ENCODE measurements at regions not wholly inside any gene's neighbourhood (a gene's known extent, or its start where the extent isn't known, plus 50 kb on each side); places are given as distances from the start of the nearest gene placed in this dataset.

DNA sequence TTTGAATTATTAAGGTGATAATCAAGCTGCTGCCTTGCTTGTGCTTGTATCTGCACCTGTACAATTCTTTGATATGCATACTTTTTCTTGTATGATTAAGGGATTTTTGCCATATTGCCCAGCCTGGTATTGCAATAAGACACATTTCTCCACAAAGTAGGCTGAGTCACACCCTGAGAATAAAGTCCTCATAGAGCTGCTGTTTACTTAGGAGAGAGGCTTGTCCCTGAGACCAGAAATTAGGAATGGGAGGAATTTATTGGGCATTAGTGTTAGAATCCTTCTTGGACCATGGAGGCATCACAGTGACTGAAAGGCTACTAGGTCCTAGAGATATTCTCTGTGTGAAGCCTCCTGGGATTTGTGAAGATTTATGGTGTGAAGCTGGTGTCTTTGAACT, 506.8 kb upstream of the FBXO33 start:
- DNase-seq (ENCODE audit: low read depth in 1 of 2, low spot score in 1 of 2), result no peak

DNA sequence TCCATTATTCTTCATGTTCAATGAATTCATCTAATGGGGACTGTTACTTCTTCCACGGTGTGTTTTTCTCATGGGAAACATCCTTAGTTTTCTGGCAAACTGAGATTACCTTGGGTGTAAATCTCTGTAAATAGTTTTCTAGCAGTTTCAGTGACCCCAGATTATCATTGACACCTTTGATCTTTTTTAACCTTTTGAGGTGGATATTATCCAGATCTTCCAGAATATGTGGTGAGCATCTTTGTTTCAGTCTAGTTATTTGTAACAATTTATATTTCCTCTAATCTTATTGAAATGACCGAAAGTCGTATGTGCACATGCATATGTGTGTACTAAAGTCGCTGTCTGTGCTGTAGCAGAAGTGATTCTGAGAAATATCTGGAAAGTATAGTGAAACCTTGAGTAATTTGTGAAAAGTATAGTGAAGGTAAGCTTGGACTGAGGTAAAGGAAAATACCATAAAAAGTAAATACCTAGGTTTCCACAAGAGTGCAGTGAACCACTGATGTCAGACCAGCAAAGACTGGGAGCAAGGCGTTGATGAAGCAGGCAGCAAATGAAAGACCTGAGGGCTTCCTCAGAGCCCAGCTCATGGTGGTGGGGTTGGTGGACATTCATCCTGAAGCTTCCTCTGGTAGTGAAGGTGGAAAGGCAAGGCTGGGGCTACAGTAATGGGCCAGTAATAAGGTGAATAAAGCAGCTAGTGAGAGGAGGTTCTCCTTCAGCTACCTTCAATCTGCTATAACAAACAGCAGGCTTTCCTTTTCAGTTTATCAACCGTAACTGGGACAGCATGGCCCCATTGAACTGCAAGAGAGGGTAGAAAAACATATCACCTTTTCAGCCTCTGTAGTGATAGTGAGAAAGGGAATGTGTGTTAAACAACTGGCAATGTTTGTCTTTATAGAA, 480.2 kb upstream of the FBXO33 start:
- DNase-seq (ENCODE audit: low read depth in 1 of 2, low spot score in 1 of 2), result no peak

DNA sequence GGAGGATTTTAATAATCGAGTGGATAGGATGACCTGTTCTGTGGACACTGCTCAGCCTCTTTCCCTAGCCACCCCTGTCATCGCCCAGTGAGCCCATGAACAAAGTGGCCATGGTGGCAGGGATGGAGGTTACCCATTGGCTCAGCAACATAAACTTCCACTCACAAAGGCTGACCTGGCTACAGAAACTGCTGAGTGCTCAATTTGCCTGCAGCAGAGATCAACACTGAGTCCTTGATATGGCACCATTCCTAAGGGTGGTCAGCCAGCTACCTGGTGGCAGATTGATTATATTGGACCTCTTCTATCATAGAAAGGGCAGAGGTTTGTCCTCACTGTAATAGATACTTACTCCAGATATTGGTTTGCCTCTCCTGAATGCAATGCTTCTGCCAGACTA, 465.4 kb upstream of the FBXO33 start:
- no peak for DNase-seq (ENCODE audit: low read depth in 1 of 2, low spot score in 1 of 2)

DNA sequence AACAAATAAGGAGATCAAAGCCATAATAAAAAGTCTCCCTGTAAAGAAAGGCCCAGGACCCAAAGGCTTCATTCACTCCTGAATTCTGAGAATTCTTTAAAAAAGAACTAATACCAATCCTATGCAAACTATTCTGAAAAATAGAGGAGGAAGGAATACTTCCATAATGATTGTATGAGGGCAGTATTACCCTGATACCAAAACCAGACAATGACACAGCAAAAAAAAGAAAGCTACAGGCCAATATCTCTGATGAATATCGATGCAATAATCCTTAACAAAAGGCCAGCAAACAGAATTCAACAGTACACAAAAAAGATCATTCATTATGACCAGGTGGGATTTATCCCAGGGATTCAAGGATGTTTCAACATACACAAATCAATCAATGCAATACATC, 457.8 kb upstream of the FBXO33 start:
- DNase-seq (ENCODE audit: low read depth in 1 of 2, low spot score in 1 of 2), result no peak

DNA sequence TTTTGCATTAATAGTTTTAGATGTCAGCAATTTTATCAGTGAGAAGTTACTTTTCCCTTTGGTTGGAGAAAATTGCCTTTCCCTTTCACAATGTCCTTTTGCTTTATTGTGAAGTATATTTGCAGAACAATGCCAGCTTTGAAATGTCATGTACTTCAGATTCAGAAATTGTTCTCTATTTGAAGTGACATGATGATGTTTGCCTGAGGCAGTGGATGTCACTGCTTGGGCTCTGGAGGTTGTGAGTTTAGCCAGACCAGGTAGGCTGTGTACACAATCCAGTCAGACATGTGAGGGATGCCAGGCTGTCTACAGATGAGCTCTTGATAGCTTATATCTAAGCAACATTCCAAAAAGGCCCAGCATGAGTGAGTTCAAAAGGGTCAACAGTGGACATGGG, 451.9 kb upstream of the FBXO33 start:
- no peak for DNase-seq (ENCODE audit: low read depth in 1 of 2, low spot score in 1 of 2)

DNA sequence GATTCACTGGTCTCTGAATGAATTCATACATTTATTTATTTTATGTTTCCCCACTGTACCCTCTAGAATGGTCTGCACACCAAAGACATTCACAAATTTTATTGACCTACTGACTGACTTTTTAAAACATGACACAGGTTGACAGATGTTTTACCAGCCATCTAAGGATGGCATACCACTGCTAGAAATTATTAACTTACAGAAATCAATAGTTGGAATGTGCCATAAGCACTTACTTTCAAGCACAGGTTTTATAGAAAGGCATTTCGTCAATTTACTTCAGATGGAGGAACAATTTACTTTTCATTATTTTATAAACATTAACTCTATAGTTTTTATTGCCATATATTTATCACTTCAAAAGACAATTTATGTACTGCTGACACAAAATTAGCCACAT, 448.7 kb upstream of the FBXO33 start:
- no peak for DNase-seq (ENCODE audit: low read depth in 1 of 2, low spot score in 1 of 2)

DNA sequence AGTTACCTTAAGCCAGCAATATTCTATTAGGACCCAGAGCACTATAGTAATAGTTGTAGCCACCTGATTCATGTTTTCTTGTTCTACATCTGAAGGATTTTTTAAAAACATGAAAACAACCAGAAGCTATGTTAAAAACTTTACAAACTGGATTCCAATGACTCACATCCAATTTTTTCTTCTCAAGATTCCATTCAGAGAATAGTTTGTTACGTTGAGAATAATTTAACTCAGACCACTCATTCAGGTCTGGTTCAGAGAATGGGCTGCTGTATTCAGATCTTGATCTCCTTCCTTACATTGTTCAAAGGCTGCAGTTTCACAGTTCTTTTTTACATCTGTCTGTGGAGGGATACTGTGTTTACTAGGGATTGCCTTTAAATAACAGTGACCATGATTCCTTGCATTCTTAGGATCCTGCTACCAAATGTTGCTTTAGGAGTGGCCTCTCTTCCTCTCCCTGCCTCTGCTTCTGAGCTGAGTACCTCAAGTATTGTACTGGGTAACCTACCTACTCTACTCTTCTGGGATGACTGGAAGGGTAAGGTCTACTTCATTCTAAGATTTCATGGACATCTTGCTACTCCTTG, 448.0 kb upstream of the FBXO33 start:
- DNase-seq (ENCODE audit: low read depth in 1 of 2, low spot score in 1 of 2), result no peak

DNA sequence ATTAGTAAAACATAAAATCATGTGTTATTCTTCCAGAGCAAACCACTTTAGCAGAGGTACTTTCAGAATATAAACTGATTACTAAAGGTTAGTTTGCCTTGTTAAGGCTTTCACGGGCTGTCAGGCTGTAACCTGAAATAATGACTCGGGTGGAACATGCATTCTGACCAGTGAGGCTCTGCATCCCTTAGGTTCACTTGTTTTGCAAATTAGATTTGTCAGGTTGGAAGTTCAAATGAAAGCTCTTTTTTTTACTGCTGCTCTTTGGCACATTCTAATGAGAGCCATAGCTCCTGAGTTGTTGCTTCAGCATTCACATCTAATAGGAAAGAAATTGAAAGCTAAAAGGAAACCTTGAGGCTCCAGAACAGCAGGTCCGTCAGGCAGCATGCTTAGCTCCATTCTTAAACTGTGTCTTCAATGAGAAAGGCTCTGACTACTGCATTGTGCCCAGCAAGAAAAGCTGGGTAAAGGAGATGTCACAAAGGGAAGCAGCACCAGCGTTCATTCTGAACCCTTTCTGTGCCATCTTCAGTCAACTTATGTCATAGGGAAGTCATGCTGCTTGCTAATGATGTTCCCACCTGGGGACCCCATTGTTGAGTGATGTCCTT, 445.5 kb upstream of the FBXO33 start:
- DNase-seq (ENCODE audit: low read depth in 1 of 2, low spot score in 1 of 2), result no peak

DNA sequence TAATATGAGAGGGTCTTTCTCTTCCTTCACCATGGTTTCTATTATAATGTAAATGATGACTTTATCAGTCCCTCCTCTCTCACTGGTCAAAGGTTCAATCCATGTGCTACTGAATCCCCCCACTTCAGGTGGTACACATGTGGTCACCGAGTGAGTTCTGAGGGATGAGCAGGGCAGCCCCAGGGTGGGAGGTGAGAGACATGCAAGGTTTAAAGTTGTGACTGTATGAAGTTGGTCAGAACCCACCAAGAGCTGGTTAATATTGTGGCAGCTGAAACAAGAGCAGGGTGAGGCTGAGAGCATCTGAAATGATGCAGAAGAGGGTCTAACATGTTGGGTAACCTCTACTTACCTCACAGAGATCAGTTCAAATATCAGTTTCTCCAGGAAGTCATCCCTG, 444.7 kb upstream of the FBXO33 start:
- DNase-seq (ENCODE audit: low read depth in 1 of 2, low spot score in 1 of 2), result no peak

DNA sequence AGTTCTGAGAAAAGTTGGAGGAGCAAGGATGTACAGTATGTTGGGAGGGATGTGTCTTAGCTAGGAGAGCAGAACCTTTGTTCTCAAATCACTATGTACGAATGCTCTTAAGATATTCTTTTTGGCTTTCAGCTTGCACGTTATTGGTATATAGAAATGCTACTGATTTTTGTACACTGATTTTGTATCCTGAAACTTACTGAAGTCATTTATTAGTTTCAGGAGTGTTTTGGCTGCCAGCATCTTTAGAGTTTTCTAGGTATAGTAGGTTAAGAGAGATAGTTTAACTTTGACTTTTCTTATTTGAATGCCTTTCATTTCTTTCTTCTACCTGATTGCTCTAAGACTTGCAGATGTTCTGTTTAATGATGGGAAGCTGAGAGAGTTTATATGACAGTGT, 442.8 kb upstream of the FBXO33 start:
- DNase-seq (ENCODE audit: low read depth in 1 of 2, low spot score in 1 of 2), result no peak

DNA sequence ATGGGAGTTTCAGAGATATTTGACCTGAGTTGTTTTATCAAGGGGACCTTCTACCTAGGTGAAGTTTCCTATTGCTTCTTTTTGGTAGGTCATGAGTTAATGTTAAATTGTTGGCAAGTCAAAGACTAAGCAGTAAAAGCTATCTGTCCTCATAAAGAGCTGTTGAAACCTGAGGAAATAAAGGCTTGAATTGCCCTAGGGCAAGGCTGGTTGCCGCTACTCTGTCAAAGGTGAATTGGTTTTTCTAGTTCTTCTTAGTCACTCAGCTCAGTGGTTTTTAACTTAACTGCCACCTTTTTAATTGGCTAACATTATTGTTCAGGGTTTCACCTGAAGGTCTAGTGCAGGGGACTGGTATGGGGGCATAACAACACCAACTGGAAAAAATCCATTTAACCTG, 441.6 kb upstream of the FBXO33 start:
- DNase-seq (ENCODE audit: low read depth in 1 of 2, low spot score in 1 of 2), result no peak

DNA sequence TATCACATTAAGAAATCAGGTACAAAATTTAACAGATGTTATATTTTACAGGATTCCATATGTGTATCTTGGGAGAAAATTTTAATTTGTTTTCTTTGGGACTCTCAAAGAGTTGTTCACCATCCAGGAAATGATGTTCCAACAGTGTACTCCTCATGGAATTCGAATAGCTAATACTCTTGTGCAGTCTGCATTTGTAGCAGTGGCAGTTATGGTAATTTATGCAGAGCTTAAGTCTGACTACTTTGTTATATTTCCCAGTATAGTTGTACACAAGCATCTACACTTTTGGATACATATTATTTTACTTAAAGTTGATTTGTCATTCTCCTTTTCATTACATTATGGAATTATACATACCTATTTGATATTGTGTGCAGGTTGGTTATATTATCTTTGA, 436.7 kb upstream of the FBXO33 start:
- DNase-seq (ENCODE audit: low read depth in 1 of 2, low spot score in 1 of 2), result no peak

DNA sequence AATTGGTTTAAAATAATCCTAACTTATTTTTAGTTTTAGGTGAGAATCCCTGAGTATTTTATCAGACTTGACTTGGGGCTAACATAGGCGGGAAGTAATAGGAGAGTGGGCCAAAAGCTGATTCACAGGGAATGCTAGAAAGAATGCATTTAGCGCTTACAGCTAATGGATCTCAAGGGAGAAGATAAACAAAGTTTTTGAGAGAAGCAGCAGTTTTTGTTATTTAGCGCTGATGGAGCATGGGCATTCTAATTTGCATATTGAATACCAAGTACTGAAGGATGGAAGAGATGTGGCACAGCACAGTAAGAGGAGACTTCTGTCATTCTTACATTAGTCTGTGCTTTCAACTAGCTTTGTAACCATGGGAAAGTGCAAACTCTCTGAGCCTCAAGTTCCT, 436.0 kb upstream of the FBXO33 start:
- DNase-seq (ENCODE audit: low read depth in 1 of 2, low spot score in 1 of 2), result no peak

DNA sequence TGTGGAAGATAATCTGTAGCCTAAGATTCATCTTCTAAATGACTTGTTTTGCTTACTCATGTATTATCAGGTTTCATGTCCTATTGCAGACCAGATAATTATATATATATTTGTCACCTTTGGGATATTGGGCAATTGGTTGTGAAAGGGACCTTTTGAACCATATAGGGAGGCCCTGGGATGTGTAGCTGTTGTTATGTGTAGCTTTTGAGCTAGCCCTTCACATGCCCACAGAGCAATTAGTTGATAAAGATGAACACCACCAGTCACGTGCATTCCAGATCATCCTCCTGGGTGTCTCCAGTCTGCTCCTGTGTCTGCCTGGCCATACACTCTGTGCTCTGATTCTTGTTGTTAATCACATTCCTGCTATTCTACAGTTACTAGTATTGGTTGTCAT, 431.2 kb upstream of the FBXO33 start:
- DNase-seq (ENCODE audit: low read depth in 1 of 2, low spot score in 1 of 2), result no peak

DNA sequence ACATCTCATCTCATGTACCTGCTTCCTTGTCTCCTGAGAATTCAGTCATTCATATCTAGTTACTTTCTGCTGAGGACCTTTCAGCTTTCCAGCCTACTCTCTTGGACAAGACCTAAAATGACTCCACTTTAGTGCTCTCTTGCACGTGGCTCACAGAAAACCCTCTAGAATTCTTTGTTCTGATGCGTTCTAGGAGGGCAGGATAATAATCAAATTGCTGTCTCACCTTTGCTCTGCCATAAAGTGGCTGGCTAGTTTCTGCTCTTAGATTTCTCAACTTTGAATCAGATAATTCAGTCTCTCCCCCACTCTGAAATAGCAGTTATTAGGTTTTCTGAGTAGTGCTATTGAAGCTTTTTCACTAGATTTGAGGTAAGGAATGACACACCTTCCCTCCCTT, 429.5 kb upstream of the FBXO33 start:
- no peak for DNase-seq (ENCODE audit: low read depth in 1 of 2, low spot score in 1 of 2)

DNA sequence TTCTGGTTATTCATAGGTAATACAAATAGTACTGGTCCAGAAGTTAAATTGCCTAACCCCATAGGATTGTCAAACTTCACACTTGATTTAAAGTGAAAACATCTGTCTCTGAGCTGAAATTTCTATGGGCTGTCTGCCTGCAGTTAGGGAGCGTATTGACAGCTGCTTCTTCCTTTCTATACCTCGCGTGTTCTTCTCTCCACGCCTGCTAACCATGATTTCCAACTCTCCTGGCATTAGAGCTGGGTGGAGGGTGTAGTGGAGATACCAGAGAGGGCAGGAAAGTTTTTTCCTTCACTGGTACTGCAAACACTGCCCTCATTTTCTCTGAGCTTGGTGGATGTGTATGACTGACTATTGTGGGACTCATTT, 429.0 kb upstream of the FBXO33 start:
- no peak for DNase-seq (ENCODE audit: low read depth in 1 of 2, low spot score in 1 of 2)

DNA sequence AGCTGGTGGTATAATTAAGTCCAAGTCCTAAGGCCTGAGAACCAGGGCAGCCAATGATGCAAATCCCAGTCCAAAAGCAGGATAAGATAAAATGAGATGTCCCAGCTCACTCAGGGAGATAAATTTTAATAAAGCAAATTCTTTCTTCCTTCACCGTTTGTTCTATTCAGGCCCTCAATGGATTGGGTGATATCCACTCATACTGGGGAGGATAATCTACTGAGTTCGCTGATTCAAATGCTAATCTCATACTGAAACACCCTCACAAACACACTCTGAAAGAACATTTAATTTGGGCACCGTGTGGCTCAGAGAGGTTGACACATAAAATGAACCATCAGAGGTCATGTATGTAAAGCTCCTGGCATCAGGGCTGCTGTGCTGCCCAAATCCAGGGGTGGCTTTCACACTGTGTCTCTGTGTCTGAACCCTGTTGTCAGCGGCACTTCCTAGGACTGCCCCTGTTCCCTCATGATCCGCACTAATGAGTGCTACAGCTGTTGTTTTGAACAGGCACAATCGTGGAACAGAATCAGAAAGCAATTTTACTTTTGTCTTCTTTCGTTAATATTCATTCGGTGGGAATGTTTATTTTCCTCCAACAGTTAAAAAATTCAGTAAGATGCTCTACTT, 428.5 kb upstream of the FBXO33 start:
- no peak for DNase-seq (ENCODE audit: low read depth in 1 of 2, low spot score in 1 of 2)

DNA sequence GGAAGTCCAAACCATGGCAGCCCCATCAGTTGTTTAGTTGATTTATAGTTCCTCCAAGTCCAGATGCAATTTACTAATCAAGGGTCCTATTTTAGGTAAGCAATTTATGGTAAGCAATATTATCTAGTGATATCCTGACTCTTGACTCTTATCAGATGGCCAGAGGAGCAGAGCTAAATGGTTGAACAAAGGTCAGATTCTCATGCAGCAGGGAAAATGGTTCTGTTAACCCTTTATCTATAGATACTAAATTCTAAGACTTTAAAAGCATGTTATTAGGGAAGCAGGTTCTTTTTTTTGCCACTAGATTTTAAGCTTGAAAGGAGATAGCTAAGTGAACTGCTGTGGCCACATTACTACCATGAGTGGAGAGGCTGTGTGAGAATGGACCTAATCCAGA, 427.1 kb upstream of the FBXO33 start:
- DNase-seq (ENCODE audit: low read depth in 1 of 2, low spot score in 1 of 2), result no peak

DNA sequence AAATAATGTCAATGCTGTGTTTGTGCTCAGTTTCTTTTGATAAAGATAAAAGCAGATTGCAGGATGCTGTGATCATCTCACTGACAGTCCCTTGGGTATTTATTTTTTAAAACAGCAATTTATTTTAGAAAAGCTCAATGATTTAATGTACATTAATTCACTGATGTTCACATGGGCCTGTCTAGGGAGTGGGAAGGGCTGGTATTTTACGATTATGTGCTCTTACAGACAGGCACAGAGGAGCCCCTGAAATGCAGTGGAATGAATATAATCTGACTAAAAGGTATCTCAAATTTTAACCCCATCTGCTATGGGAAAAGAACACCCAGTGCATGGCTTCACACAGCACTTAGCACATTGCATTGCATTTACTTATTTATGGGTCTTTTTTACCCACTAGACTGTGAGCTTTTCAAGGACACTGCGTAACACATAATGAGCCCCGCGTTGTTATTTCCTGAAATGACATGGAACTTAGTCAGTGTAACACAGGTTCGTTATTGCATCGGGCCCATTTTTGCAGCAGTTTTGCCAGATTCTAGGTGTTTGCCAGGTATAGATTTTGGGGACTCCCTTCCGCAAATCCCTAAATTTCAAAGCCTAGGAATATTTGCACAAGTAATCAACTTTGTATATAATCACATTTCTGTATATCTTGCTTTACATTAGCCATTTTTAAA, 425.3 kb upstream of the FBXO33 start:
- DNase-seq (ENCODE audit: low read depth in 1 of 2, low spot score in 1 of 2), result no peak

DNA sequence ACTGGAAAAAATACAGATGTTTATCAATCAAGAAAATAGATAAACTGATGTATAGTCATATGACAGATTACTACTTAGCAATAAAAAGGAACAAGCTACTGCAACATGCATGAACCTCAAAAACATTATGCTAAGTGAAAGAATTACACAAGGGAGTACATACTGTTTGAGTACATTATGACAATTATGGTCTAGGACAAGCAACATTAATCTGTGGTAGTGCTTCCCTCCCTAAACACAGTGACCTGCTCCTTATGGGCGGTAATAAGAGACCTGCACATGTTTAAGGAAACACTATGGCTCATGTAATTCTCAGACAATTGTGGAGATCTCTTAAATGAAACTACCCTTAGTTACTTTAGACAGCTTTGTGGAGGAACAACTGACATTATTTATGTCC, 421.2 kb upstream of the FBXO33 start:
- no peak for DNase-seq (ENCODE audit: low read depth in 1 of 2, low spot score in 1 of 2)

DNA sequence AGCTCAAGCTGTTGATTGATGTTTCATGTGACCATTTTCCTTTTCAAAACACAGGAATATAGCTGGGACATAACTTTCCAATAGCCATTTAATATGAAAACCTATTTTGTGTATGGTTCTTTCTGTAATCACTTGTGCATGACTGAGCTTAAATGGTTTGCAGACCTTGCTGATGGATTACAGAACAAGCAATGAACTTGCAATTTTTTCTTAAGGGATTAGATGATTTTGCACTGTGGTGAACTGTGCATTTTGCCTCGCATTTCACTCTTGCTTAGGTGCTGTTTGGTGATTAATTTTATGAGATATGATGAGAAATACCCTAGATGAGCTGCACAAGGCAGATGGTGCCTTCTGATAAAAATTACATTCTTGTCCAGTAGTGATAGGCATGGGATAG, 419.0 kb upstream of the FBXO33 start:
- no peak for DNase-seq (ENCODE audit: low read depth in 1 of 2, low spot score in 1 of 2)

DNA sequence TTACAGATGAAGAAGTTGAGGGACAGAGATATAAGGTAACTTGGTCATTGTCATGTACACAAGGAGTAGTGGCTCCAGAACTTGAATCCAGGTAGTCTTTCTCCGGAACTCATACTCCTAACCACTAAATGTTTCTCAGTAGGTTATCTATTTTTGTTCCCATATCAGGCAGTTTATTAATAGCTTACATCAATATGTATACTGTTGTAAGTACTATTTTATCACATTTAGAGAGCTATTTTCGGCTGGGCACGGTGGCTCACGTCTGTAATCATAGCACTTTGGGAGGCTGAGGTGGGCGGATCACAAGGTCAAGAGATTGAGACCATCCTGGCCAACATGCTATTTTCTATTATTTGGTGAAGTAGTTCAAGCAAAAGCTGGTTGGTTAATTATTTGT, 415.6 kb upstream of the FBXO33 start:
- DNase-seq (ENCODE audit: low read depth in 1 of 2, low spot score in 1 of 2), result no peak

Measured in activated CD4-positive, alpha-beta T cell treated with anti-CD3 and anti-CD28 coated beads, Interleukin-2, amount 50 U/mL, for 24 hours (primary cell).